ENCODE measurements at regions not wholly inside any gene's neighbourhood (a gene's known extent, or its start where the extent isn't known, plus 50 kb on each side); places are given as distances from the start of the nearest gene placed in this dataset.

GRCh38 chr14:101460521-101460920 lies 100.8 kb upstream of the DIO3 start:
- POLR2A ChIA-PET, result no interaction called here
- no peak overlapping the region for H3K27ac ChIP-seq (ENCODE audit: extremely low read length, insufficient read depth, low read length)
- 24% methylated on average over 5 of the region's 6 CpGs for WGBS (ENCODE audit: low lambda C conversion rate)

DNA sequence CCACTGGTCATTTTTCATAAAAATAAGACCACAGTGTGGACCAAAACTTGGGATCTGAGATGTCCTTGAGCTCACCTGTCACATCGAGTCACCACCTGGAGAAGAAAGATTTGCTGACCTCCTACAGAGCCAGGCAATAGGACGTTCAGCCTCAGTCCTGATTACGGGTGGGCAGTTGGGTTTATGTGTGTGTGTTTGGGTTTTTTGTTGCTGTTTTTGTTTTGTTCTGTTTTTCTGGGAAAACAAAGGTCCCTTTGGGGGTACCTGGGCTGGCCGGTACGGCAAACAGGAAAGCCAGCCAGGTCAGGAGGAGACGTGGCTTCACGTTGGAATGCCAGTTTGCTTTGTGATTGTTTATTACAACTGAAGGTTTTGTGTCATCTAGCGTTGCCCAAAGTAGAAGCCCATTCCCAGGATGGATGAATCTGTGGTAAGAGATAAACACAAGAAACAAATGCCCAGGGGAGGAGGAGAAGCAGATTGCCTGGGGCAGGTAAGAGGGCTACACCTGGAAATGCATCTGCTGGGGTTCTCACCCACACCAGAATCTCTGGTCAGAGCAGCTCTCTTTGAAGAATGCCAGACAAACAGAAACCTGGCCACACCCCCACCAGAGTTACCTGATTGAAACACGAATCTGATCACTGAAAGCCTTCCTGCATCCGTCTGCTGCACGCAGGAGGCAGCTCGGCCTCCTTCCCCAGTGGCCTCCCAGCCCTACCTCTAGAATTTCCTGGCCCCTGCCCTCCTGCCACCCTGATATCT lies 100.1 kb upstream of the DIO3 start:
- POLR2A ChIA-PET, result no interaction called here
- TF ChIP-seq RFXANK (CRISPR knock-in tag; IDR thresholded peaks at IDR 0.05), result no peak
- no peak for TF ChIP-seq MBD4 (IDR thresholded peaks at IDR 0.05; ENCODE audit: borderline replicate concordance, low read length)
- no peak for TF ChIP-seq ZNF282 (IDR thresholded peaks at IDR 0.05; ENCODE audit: partially characterized antibody)
- TF ChIP-seq, protein P1, sequence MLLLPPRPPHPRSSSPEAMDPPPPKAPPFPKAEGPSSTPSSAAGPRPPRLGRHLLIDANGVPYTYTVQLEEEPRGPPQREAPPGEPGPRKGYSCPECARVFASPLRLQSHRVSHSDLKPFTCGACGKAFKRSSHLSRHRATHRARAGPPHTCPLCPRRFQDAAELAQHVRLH (CRISPR knock-in tag; IDR thresholded peaks at IDR 0.05; ENCODE audit: borderline replicate concordance, low read depth), result no peak
- TF ChIP-seq PHB2 (IDR thresholded peaks at IDR 0.05; ENCODE audit: partially characterized antibody), result no peak
- TF ChIP-seq ZNF264 (CRISPR knock-in tag; IDR thresholded peaks at IDR 0.05), result no peak
- no peak for TF ChIP-seq SNAI1 (CRISPR knock-in tag; IDR thresholded peaks at IDR 0.05; ENCODE audit: borderline replicate concordance)
- no peak for TF ChIP-seq ZNF296 (CRISPR knock-in tag; conservative IDR thresholded peaks at IDR 0.05)

More at GRCh38 chr14:101460521-101460920, 100.8 kb upstream of the DIO3 start:
- no peak for FAIRE-seq
- intact Hi-C loops (cut with micrococcal nuclease; ENCODE audit: unreplicated experiment), result no loop called here
- DNase-seq (ENCODE audit: low spot score), result no peak
- Histone ChIP-seq H3K4me3 (replicated peaks in 1 of 3; ENCODE audit: insufficient read depth in 1 of 3, low read depth in 2 of 3, low read length in 3 of 3) (no peak overlapping the region), H3K27me3 (ENCODE audit: control insufficient read depth in 1 of 2, insufficient read depth in 2 of 2, low read length in 2 of 2) (peaks cover 1 to 44% of the 10 kb centered on the region in 2 experiments; a peak in 4 of 5 replicates), H3K9me3 (ENCODE audit: low read length) (no peaks in the 10 kb centered on the region), H3K4me1 (ENCODE audit: insufficient read depth, low read length) (peaks cover 15% of the 10 kb centered on the region), H3K79me2 (ENCODE audit: insufficient read depth, low read length) (no peaks in the 10 kb centered on the region), H2AFZ (ENCODE audit: low read length) (no peak overlapping the region), H4K20me1 (ENCODE audit: insufficient read depth, low read length) (no peaks in the 10 kb centered on the region), H3K36me3 (replicated peaks in 1 of 2; ENCODE audit: control insufficient read depth in 1 of 2, insufficient read depth in 2 of 2, low read length in 2 of 2) (no peaks in the 10 kb centered on the region), H3K9ac (ENCODE audit: insufficient read depth, low read depth, low read length) (no peak overlapping the region), H3K4me2 (ENCODE audit: low read depth, low read length) (no peak overlapping the region; the same call in 1 of the 2 replicates)
- no TSS peak for BruUV-seq (replicated peaks)
- TF ChIP-seq ATF7 (IDR thresholded peaks at IDR 0.05) (no peak), ATF7 (CRISPR knock-in tag; IDR thresholded peaks at IDR 0.05) (no peak), MEIS1 (CRISPR knock-in tag; IDR thresholded peaks at IDR 0.05; ENCODE audit: borderline replicate concordance) (no peak), TBX3 (IDR thresholded peaks at IDR 0.05; ENCODE audit: borderline replicate concordance) (no peak), JUN (CRISPR knock-in tag; IDR thresholded peaks at IDR 0.05) (no peak), ATRX (CRISPR knock-in tag; IDR thresholded peaks at IDR 0.05; ENCODE audit: borderline replicate concordance) (no peak), ZNF12 (CRISPR knock-in tag; IDR thresholded peaks at IDR 0.05) (no peak), ZKSCAN1 (IDR thresholded peaks at IDR 0.05; ENCODE audit: low read length) (no peak), AKAP8 (CRISPR knock-in tag; IDR thresholded peaks at IDR 0.05) (no peak), TSC22D2 (CRISPR knock-in tag; IDR thresholded peaks at IDR 0.05; ENCODE audit: borderline replicate concordance) (no peak)
- TF ChIP-seq, protein P2, sequence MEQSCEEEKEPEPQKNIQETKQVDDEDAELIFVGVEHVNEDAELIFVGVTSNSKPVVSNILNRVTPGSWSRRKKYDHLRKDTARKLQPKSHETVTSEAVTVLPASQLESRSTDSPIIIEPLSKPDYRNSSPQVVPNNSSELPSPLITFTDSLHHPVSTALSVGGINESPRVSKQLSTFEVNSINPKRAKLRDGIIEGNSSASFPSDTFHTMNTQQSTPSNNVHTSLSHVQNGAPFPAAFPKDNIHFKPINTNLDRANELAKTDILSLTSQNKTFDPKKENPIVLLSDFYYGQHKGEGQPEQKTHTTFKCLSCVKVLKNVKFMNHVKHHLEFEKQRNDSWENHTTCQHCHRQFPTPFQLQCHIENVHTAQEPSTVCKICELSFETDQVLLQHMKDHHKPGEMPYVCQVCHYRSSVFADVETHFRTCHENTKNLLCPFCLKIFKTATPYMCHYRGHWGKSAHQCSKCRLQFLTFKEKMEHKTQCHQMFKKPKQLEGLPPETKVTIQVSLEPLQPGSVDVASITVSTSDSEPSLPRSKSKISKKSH (CRISPR knock-in tag; IDR thresholded peaks at IDR 0.05; ENCODE audit: borderline replicate concordance), result no peak
- CTCF ChIA-PET (ENCODE audit: low intra/inter-chr PET ratio, low total read pairs), result no interaction called here
- ATAC-seq, result no peak; the same call in 2 of the 3 replicates
- in situ Hi-C loops (cut with HindIII; ENCODE audit: extremely low pct_ligation_motif_present, low pct_unique_long_range_greater_than_20kb), result no loop called here

More for the DNA sequence above, 100.1 kb upstream of the DIO3 start:
- in situ Hi-C loops (cut with HindIII; ENCODE audit: extremely low pct_ligation_motif_present, low pct_unique_long_range_greater_than_20kb), result no loop called here
- H3K4me2 ChIP-seq (ENCODE audit: low read depth, low read length), result no peak overlapping the region
- intact Hi-C loops (cut with micrococcal nuclease; ENCODE audit: unreplicated experiment), result no loop called here
- DNase-seq (ENCODE audit: low spot score) (no peak), FAIRE-seq (no peak), ATAC-seq (no peak)
- peaks cover 15% of the 10 kb centered on the region for H3K4me1 ChIP-seq (ENCODE audit: insufficient read depth, low read length)
- no TSS peak for BruUV-seq (replicated peaks)
- H3K27me3 ChIP-seq (ENCODE audit: control insufficient read depth in 1 of 2, insufficient read depth in 2 of 2, low read length in 2 of 2), result peaks cover 3 to 49% of the 10 kb centered on the region in 2 experiments; a peak in 4 of 5 replicates
- H2AFZ ChIP-seq (ENCODE audit: low read length), result no peak overlapping the region
- no peaks in the 10 kb centered on the region for H4K20me1 ChIP-seq (ENCODE audit: insufficient read depth, low read length)
- H3K9me3 ChIP-seq (ENCODE audit: low read length), result no peaks in the 10 kb centered on the region
- no peak overlapping the region for H3K27ac ChIP-seq (ENCODE audit: extremely low read length, insufficient read depth, low read length)
- no peaks in the 10 kb centered on the region for H3K36me3 ChIP-seq (replicated peaks in 1 of 2; ENCODE audit: control insufficient read depth in 1 of 2, insufficient read depth in 2 of 2, low read length in 2 of 2)
- no peak overlapping the region for H3K9ac ChIP-seq (ENCODE audit: insufficient read depth, low read depth, low read length)
- CTCF ChIA-PET (ENCODE audit: low intra/inter-chr PET ratio, low total read pairs), result no interaction called here
- H3K79me2 ChIP-seq (ENCODE audit: insufficient read depth, low read length), result no peaks in the 10 kb centered on the region
- no peak overlapping the region for H3K4me3 ChIP-seq (replicated peaks in 1 of 3; ENCODE audit: insufficient read depth in 1 of 3, low read depth in 2 of 3, low read length in 3 of 3)
- WGBS (ENCODE audit: low lambda C conversion rate), result 8% methylated on average over 12 of the region's 12 CpGs
